Ishikawa (cell line): ENCODE measurements at regions not wholly inside any gene's neighbourhood (a gene's known extent, or its start where the extent isn't known, plus 50 kb on each side); places are given as distances from the start of the nearest gene placed in this dataset.

Experiments used
- EGR1 ChIP-seq: IDR thresholded peaks from 2 replicates; pipeline ENCODE4 v1.6.1; 2012
- FOXM1 ChIP-seq: IDR thresholded peaks from 2 replicates; pipeline ENCODE4 v1.6.1; 2012; ENCODE audit warnings: low read depth, borderline replicate concordance
- REST ChIP-seq: IDR thresholded peaks from 2 replicates; pipeline ENCODE4 v1.6.1; 2012; ENCODE audit warnings: low read depth, mild to moderate bottlenecking

GRCh38 chr4:141473952-141474351, 162.4 kb upstream of the IL15 start:
- TF ChIP-seq FOXM1 (no peak), REST (no peak), EGR1 (no peak)
